NB4 (cell line): ENCODE measurements at regions not wholly inside any gene's neighbourhood (a gene's known extent, or its start where the extent isn't known, plus 50 kb on each side); places are given as distances from the start of the nearest gene placed in this dataset.

Experiments used
- CTCF ChIP-seq: IDR thresholded peaks from one replicate; pipeline ENCODE4 v1.5.1; 2012; ENCODE audit warnings: low read depth, low read length
- MAX ChIP-seq: IDR thresholded peaks from 2 replicates; pipeline ENCODE4 v1.6.1; 2011; ENCODE audit warnings: low read depth, low read length
- POLR2A ChIP-seq: IDR thresholded peaks from 2 replicates; pipeline ENCODE4 v1.6.1; 2011; ENCODE audit warnings: mild to moderate bottlenecking; ENCODE audit not compliant: insufficient read length; ENCODE audit errors: extremely low read depth

- TF ChIP-seq CTCF, result no peak
- no peak for TF ChIP-seq MAX
- no peak for TF ChIP-seq POLR2A
Observed at GRCh38 chr1:208456487-208456886, 212.3 kb upstream of the PLXNA2 start.
